Skeletal muscle cell (primary cell): ENCODE measurements at regions not wholly inside any gene's neighbourhood (a gene's known extent, or its start where the extent isn't known, plus 50 kb on each side); places are given as distances from the start of the nearest gene placed in this dataset.
"Not testable (repeated sequence)": the region's sequence is repeated elsewhere in the genome, so short reads cannot be mapped to it uniquely, and the experiment has no call there.

Experiments used
- DNase-seq: peaks from one replicate; pipeline ENCODE4 v3.0.0-alpha.2; 2010; ENCODE audit warnings: low read depth
- H3K4me3 ChIP-seq: 2 replicates; pipeline ENCODE4 v1.5.1; 2011; ENCODE audit warnings: low read depth, mild to moderate bottlenecking, control low read depth, low read length, moderate library complexity

DNA sequence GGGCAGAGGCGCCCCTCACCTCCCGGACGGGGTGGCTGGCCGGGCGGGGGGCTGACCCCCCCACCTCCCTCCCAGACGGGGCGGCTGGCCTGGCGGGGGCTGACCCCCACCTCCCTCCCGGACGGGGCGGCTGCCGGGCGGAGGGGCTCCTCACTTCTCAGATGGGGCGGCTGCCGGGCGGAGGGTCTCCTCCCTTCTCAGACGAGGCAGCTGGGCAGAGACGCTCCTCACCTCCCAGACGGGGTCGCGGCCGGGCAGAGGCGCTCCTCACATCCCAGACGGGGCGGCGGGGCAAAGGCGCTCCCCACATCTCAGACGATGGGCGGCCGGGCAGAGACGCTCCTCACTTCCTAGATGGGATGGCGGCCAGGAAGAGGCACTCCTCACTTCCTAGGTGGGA is 163.3 kb downstream of the ZFP36L2 start:
- not testable (repeated sequence) for H3K4me3 ChIP-seq, DNase-seq

DNA sequence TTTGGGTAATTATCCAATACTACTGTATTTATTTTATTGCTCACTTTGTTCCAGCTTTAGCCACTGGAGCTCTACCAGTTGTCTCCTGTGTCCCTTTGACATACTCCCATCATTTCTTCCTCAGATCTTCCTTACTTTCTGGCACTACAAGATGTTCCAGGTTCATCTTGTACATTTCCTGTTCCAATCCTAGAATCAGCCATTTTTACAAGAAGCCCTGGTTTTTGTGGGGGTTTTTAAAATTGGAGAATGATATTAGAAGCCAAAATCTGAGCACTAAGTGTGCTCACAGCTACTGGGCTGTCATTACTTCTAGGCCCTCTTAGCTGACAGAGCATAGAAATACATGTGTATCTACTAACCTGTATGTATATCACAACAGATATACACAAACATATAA is 164.3 kb downstream of the ZFP36L2 start:
- no peak overlapping the region for H3K4me3 ChIP-seq
- no peak for DNase-seq

DNA sequence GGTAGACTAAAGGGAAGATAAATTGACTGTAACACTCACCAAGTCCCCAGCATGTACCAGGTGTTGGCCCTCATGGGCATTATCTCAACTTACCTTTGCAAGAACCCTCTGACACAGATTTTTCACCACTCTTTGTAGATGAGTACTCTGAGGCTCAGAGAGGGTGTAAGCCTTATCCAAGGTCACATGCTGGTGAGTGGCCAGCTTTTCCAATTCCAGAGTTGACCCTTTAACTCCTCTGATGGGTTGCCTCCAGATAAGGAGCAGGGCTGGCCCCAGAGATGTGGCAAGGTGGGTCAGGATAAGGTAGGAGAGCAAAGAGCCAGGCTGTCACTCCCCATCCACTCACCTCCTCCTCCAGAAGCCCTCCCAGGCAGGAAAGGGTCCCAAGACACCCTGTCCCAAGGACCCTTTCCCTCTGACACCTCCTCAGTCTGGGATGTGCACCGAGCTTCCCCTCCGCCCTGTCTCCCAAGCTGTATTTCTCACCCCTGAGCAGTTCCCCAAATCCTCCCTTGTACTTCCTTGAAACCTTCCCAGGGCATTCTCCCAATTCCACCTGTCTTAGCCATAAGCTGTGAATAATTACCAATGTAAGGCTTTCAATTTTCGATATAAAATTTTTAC is 165.9 kb downstream of the ZFP36L2 start:
- no peak for DNase-seq
- H3K4me3 ChIP-seq: no peak overlapping the region

DNA sequence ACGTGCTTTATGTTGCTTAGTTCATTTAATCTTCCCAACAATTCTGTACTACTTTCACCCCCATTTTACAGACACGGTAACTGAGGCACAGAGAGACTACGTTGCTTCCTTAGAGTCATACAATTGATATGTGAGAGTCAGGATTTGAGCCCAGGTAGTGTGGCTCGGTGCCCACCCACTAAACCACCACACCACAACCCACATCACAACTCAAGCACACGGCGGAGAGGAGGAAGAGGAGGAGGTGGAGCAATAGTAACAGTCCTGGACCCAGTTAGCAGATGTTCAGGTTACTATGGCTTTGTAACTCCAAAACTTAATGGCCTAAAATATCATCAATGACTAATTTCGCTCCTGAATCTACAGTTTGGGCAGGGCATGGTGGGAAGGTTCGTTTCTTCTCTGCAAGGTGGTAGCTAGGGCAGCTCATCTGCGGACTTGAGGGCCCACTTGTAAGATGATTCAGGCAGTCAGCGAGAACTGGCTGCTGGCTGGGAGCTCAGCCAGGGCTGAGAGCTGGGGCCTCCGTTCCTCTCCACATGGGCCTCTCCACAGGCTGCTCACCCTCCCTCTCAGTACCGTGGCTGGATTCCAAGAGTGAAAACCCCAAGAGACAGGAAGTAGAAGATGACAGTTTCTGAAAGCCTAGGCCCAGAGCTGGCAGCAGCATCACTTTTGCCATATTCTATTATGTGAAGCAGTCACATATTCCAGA is 167.1 kb downstream of the ZFP36L2 start:
- peak; percentile 89 for DNase-seq
- no peak overlapping the region for H3K4me3 ChIP-seq

DNA sequence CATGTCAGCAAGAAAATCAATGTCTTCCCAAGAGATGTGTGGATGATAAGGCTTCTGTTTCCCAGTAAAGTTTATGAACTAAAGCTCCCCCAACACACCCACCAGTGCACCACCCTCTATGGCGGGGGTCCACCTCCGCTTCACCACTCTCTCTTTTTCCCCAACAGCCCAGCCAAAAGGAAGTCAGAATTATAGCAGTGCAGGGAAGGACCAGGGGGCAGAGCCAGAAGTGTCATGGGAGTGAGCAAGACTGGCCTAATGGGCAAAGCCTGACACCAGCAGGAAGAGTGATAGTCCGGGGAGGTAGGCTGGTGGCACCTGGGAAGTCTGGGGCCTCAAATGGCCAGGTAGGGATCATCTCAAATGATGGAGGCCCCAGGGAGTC is 167.7 kb downstream of the ZFP36L2 start:
- H3K4me3 ChIP-seq: no peak overlapping the region
- no peak for DNase-seq

DNA sequence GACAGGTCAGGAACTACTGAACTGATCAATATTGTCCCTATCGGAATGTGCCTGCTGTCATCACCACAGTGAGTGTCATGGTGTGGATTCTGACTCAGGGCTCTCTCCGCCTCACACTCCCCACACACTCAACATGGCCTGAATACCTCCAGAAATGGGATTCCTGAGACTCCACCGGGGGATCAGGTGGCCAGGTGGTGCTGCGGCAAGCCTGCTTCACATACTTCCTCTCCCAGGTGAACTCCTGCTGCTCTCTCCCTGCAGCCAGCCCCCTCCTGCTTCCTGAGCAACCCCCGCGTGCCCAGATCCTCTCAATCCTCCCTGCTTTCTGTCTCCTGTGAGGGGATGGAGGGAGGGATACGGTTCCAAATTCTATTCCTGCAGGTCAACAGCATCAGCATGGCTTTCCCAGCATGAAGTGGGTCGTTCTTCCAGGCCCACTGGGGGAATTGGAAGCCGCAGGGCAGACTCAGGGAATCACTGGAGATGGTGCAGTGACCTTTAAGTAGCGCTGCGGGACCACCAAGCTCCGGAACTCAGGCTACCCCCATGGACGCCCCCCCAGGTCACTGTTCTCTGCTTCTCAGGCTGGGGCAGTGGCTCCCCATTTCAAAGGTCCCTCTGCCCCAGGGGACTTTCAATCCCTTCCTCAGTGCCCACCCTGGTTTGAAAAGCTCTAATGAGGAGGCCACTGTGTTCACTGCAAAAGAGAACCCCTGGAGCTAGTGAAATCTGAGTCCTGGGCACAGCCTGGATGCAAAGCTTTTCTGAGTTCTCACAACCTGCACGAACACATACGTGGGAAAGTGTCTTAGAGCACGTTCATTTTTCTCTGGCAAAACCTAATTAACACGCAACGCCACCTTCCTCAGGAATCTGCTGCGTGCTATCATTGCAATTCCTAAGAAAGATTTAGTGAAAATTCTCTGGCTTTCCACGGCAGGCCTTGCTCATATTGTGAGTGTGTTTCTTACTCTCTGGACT is 168.4 kb downstream of the ZFP36L2 start:
- no peak for DNase-seq
- H3K4me3 ChIP-seq: no peak overlapping the region

DNA sequence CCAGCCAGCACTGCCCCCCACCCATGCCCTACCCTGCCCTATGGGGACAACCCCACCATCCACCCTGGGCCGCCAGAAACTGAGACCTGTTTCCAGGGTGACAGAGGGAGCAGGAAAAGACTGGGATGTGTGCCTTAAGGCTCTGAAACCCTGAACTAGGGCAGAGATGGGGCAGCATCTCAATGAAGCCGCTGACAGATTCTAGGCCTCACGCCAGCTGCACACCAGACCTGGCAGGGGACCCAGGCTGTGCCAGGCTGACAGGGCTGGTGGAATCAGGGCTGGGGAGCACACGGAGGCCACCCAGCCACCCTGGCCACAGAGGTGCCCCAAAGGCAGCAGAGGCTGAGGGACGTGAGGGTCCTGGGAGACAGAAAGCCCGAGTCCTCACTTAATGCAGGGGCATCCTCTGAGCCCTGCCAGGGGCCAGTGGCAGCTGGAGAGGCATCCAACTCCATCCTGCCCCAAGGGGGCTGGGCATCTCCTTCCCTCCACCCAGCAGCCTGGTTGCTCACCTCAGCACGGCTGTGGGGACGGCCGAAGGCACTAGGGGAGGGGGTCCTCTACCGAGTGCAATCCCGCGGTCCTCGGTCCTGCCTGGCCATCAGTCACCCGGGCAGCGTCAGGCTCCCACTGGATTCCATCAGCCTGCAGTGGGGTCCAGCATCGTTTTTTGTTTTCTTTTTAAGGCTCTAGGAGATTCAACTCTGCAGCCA is 169.2 kb downstream of the ZFP36L2 start:
- no peak for DNase-seq
- no peak overlapping the region for H3K4me3 ChIP-seq

DNA sequence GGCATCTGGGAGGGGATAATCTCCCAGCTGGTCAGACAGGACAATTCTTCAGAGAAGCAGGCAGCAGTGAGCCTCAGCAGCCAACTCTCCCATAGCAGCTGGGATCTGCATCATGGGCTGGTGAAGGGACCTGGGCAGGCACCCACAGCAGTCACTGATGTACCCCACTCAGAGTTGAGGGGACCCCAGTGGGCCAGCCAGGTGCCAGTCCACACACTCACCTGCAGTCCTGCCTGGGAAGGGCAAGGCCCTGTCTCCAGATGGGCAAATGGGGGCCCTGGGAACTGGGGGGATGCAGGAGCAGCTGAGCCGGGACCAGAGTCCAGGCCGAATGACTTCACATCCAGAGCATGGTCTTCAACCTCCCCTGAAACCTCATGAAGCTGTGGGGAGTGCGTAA is 170.4 kb downstream of the ZFP36L2 start:
- no peak for DNase-seq
- no peak overlapping the region for H3K4me3 ChIP-seq

DNA sequence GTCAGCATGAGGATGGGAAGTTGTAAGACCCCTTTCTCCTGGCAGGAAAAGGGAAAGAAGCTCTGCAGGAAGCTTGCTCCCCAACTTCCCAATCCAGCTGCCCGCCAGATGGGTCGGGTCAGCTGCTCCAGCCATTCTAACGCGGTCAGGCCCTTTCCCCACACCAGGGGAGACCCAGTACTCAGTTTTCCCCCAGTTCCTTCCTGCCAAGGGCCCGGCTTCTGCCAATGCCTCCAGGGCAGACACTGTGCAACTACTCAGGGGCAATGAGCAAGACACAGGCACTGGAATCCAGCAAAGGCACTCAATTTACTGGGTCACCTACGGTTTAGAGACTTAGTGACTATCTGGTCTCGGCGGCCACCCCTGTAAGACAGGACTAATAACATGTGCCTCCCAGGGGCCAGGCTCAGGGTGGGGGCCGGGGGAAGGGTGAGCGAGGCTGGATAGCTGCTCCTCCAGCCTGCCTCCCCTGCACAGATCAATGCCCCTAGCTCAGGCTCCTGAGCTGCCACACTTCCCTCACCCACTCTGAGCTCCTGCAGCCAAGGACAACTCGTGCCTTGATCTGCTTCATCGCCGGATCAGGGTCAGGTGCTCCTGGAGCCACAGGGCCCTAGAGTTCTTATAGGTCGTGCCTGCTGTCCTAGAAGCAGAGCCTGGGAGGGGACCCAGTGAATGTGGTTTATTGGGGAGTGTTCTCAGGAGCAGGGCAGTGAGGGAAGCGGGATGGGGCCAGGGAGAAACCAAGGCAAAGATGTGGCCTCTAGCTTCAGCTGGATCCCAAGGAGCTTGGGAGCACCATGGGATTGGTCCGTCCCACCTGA is 171.1 kb downstream of the ZFP36L2 start:
- H3K4me3 ChIP-seq: no peak overlapping the region

DNA sequence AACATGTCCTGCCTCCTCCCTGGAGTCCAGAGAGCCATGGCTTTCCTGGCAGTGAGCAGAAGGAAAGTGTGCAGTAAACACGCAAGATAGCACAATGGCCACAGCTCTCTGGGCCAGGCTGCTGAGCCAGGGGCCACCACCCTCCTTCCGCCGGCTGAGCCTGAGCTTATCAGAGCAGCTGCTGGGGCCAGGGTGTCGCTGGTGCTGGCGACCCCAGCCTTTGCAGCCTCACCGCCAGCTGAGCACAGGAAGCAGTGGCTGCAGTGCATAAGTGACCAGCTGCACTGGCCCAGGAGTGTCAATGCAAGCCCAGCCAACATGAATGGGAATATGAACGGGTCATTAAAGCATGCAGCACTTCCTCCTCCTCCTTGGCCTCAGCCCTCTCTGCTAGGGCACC is 172.0 kb downstream of the ZFP36L2 start:
- no peak for DNase-seq
- H3K4me3 ChIP-seq: no peak overlapping the region

More for the DNA sequence above, 171.1 kb downstream of the ZFP36L2 start:
- DNase-seq: no peak

DNA sequence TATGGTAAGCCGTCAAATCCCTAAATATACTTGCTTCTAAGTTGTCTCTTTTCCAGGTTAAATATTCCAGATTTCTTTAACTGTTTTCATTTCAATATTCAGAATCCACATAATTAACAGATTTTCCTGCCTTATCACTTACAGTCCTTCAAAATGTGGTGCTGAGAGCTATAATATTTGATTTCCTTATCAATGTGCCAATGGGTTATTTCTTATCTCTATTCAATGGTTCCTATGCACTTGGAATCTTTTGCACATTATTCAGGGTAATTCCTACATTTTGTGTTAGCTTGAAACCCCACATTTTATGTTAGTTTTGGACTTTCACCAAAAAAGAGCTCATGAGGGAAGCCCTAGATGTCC is 173.5 kb downstream of the ZFP36L2 start:
- no peak for DNase-seq
- no peak overlapping the region for H3K4me3 ChIP-seq

DNA sequence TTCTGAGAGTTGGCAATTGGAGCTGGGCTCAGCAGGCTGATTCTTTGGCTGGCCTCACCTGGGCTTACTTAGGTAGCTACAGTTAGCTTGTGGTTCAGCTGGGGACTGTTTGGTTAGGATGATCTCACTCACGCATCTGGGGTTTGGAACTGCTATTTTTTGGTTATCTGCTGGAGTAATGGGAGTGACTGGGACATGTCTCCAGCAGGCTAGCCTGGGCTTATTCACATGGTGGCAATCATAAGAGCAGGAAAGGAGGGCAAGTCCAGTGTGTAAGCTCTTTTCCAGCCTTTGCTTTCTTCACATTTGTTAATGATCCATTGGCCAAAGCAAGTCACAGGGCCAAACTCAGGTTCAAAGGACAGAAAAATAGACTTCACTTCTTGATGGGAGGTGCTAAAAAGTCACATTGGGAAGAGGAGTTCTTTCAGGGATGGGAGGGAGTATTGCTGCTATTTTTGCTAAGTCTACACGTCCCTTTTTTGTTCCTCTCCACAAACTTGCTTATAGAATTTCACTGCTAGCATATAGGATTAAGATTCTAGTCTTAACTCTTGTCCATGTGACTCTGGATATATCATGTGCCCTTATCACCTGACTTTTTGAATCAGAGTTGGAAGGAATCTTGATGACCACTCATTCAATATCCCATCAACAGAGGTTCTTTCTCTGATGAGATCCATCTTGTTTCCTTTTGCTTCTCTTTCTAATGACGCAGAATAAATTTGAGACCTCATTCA is 174.0 kb downstream of the ZFP36L2 start:
- DNase-seq: no peak
- no peak overlapping the region for H3K4me3 ChIP-seq

DNA sequence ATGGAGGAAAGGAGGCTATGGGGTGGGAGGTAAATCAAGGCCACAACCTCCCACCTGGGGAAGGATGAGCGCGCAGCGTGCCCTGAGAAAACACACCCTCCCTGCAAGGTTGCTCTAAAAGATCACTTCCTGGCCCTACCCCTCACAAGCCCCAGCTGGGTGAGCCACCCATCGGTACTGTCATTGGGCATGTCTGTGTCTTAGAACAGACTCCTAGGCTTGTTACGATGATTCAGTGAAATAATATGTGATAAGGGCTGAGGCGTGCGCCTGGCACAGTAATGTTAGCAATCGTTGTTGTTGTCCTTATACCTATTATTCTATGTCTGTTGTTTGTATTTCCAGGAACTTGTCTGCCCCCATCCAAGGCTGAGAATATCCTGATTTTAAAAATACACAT is 175.1 kb downstream of the ZFP36L2 start:
- no peak for DNase-seq
- H3K4me3 ChIP-seq: no peak overlapping the region

DNA sequence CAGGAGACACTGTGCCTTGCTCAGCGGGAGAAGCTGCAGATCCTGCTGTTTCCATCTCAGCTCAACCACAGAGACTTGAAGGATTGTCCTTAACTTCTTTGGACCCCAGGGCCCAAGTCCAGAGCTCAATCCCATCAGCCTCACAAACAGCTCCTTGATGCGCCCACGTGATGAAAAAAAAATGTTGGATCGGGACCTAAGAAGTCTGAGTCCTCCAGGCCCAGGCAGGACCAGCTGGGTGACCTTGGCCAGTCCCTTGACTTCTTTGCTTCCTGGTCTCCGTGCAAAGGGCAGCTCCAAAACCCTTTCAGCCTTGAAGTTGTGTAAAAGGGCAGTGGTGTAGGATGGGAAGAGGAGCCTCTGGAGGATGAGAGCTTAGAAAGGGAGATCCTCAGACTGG is 175.5 kb downstream of the ZFP36L2 start:
- no peak overlapping the region for H3K4me3 ChIP-seq
- no peak for DNase-seq

DNA sequence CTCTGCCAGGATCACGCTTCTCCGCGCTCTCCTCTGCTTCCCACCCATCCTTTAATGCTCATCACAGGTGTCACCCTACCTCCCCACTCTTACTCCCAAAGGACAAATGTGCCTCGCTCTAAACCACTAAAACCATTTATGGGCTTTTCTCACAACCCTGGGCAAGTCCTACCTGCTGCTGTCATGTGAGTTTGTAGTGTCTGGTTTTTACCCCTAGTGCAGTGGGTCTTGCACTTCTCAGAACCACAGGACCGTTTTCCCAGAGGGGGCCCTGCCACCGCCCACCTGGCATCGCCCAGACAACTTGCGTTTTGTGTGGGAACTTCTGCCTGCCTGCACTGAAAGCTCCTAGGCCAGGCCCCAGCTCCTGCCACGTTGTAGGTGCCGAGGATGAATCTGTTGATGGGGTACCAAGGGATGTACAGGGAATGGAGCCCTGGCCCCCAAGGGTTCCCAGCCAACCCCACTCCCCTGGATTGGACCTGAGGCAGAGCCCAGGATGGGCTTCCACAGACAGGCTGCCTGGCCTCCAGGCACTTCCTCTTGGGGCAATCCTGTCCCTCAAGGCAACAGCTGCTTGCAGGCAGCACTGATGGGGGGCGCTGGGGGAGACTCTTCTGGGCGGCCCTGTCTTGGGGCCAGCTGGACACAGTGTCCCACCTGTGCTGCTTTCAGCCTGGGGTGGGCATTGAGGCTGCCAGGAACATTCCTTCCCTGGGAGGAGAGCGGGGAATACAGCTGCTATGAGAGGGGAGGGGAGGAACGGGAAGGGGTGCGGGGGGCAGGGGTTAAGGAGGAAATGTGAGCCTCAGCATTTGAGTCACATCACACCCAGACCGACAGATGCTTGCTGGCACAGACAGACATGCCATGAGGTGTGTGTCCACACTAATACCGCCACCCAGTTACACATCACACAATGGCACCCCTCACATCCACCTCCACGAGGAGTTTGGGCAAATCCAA is 176.3 kb downstream of the ZFP36L2 start:
- H3K4me3 ChIP-seq: no peak overlapping the region
- DNase-seq: peak; percentile 59

DNA sequence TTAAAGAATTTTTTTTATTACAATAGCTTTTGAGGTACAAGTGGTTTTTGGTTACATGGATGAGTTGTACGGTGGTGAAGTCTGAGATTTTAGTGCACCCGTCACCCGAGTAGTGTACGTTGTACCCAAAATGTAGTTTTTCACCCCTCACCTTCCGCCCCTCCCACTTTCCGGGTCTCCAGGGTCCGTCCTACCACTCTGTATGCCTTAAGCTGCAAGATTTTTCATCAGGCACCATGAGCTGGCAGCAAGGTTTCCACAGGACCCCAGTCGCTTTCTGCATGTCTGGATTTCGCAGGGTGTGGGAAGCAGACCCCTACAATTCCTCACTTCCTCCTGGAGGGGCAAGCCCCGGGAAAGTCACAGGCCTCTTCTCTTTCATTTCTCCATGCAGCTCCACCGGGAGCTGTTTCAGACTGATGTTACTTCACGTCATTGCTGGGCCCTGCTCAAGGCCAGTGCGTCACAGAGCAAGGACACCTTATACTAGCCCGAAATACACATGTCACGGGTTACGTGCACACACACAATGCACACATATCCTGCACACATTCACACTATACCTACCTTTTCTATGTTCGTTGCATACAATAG is 179.1 kb downstream of the ZFP36L2 start:
- H3K4me3 ChIP-seq: no peak overlapping the region
- DNase-seq: no peak

DNA sequence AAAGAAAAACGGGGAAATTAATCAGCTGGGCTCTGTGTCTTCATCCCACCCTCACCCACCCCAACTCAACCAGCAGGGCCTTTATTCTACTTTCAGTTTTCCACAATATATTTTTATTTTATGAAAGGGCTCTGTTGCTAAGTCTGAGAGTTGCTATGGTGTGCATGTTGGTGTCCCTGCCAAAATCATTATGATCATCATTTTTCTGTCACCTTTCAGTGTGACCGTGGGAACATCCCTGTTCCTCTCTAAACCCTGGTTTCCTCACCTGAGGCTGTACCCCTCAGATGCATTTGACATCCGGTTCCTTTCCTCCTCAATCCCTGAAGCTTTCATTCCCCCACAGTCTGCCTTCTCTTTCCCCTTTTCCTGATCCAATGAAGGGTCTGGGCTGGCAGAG is 180.5 kb downstream of the ZFP36L2 start:
- H3K4me3 ChIP-seq: no peak overlapping the region
- no peak for DNase-seq
